HG03439 (cell line): ENCODE measurements at regions not wholly inside any gene's neighbourhood (a gene's known extent, or its start where the extent isn't known, plus 50 kb on each side); places are given as distances from the start of the nearest gene placed in this dataset.

ENCODE experiments used
- ATAC-seq: cut with Tn5 transposase; IDR thresholded peaks from one replicate; pipeline ENCODE4 v1.9.1; 2021; ENCODE audit warnings: mild to moderate bottlenecking, moderate library complexity; ENCODE audit not compliant: unreplicated experiment

DNA sequence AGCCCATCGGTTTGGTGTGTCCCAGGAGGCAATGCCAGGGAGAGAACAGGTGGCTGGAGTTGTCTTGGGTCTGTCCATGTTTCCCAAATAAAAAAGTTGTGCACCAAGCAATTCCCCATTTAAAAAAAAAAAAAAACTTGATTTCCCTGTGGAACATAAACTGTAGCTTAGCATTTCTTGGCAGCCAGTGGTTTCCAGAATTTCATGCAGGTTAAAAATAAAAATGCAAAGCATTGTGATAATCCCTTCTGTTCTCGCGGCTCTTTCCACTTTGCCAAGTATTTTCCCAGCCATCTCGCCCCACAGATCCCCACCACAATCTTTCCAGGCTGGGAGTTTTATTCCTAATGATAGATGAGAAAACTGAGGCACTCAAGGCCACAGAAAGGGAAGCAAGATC, 51.4 kb upstream of the MSX1 start:
- no peak for ATAC-seq

DNA sequence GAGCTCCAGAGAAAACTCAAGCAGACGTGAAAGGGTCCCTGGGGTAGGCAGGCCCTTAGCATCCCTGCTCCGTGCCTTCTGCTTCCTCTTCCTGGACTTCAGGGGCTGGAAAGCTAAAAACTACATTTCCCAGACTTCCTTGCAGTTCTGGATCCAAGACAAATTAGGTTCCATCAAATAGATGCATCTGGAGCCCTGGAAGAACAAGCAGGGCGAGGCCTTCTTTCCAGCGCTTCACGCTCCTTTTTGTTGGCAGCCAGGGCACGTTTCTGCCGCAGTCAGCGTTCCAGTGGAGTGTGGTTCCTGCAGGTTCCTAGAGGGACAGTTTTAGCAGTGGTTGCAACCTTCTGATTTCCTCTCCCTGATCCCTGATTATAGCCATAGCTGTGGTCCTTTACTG, 53.6 kb upstream of the MSX1 start:
- no peak for ATAC-seq

DNA sequence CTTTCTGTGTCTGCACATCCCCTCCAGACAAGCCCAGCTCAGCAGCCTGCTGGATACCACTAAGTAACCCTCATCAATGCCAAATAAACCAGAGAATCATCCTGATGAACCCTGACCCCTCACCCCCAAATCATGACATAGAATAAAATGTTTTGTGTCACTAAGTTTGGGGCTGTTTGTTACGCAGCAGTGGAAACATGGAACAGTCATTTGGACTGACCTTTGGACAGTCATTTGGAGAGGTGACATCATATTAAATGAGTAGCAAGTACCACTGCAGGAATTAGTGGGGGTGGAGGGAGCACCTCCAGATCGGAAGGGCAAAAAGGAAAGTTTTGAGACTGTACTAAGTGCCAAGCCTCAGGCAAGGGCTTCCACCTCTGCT, 55.6 kb upstream of the MSX1 start:
- no peak for ATAC-seq

DNA sequence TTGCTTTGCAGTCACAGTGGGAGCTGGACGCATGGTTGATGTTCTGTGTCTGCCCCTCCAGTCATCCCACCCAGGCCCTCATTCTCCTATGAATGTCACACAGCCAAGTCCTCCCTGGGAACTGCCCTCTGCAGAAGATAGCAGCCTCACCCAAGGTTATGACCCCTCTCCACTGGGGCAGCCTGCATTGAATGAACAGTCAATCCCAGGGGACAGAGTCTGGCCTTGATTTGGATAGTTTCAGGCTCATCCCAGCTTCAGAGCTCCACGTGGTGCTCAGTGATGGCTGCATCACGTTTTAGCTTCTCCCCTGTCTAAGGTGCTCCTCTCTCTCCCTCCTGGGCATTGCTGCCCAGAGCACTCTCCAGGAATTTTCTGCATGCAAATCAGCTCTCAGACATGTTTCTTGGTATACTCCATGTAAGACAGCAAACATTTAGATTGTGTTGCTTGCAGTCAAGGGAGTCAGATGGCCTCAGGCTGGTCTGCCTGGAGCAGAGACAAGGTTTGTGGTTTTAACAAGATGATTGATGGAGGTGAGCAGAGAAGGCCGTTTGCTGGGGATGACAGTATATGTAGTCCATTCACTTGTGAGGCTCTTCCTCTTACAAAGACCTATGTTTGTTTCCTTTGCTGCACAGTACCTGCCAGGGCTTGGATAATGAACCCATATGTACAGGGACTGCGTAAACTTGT, 56.1 kb upstream of the MSX1 start:
- ATAC-seq: no peak

DNA sequence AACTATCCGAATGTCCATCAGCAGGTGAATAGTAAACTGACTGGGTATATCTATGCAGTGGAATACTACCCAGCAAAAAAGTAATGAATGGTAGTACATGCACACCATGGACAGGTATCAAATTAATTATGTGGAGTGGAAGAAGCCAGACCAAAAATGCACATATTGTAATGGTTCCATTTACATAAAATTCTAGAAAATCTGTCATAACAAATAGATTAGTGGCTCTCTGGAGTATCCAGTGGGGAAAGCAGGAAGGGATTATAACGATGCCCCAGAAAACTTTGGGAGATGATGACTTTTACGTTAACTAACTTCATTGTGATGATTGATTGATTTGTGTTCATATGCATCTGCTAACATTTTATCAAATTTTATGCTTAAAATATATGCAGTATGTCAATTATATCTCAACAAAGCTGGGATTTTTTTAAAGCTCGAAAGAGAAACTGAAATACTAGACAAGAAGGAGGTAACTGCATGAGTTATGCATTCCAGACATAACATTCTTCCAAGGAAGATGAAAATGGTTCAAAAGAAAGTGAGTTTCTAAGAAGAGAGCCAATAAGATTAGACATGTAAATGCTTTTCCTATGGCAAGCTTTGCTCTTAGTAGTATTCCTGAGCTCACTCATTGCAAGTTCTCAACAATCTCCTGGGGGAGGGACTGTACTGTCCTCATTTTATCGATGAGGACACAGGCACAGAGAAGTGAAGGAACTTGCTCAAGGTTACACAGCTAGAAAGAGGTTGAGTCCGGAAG, 58.6 kb upstream of the MSX1 start:
- no peak for ATAC-seq

DNA sequence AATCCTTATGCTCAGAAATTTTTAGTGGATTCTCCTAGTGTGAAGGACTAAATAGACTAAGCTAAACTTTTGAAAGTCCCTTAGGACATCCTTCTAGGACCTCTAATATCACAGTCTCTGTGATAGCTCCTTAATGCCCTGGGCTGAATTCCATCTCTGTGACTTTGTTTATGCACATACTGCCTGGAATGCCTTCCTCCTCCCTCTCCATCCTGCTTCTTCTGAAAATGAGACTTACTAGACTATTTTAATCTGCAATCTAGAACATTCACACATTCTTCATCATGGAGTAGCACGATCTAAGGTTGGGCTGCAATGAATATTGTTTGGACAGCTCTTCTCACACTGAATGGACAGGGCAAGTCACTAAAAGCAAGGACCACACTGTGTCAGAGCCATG, 65.0 kb upstream of the MSX1 start:
- no peak for ATAC-seq

DNA sequence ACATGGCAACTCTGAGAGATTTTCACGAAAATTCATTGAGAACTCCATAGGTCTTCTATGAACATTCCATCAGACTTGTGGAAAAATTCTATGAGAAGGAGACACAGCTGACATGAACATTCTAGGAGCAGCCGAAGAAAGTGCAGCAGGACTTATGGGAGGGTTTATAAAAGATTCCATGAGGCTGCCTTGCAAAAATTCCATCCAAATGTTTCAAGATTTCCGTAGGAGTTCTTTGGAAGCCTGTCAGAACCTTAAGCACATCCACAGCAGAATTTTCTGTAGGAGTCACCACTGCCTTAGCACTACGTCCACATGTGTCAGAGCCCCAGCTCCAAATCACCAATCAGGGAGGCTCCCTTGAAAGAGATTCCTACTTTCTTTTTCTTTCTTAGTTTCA, 67.0 kb upstream of the MSX1 start:
- no peak for ATAC-seq

DNA sequence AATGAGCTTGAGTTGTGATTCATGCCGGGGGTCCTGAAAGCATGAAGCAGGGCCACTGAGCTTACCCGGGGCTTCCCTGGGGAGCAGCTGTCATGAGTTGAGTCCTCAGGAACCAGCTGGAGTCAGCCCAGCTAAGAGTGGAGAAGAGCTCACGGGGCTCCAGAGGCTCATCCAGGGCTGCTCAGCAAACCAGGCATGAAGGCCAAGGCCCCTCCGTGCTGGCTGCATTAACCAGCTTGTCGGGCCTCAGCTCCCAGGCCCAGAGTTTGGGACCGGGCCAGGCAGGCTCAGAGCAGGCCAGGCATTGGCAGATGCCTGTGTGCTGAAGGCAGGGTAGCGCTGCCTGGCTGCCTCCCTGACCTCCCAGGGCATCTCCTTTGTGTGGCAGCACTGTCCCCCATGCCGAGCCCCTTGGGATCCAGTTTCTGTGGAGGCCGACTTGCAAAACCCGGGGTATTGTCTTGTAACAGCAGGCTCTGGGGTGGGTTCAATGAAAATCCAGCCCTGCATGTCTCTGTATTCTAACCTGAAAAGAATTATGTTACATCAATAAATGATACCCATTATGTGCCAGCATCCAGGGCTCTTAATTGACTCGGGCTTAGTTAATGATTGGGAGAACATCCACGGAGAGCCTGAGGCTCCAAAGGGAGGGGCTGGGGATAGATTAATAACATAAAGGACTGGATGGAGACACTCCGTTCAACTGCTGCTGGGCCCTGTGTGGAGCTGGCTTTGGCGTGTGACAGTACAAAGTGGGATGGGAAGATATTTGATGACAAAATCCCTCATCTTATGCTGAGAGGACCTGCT, 68.0 kb upstream of the MSX1 start:
- no peak for ATAC-seq

DNA sequence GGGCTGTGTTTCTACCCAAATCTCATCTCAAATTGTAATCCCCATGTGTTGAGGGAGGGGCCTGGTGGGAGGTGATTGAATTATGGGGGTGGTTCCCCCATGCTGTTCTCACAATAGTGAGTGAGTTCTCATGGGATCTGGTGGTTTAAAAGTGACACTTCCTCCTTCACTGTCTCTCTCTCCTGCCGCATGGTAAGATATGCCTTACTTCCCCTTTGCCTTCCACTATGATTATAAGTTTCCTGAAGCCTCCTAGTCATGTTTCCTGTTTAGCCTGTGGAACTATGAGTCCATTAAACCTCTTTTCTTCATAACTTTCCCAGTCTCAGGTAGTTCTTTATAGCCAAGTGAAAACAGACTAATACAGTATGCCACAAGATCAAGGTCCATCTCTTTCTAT, 70.0 kb upstream of the MSX1 start:
- ATAC-seq: no peak

DNA sequence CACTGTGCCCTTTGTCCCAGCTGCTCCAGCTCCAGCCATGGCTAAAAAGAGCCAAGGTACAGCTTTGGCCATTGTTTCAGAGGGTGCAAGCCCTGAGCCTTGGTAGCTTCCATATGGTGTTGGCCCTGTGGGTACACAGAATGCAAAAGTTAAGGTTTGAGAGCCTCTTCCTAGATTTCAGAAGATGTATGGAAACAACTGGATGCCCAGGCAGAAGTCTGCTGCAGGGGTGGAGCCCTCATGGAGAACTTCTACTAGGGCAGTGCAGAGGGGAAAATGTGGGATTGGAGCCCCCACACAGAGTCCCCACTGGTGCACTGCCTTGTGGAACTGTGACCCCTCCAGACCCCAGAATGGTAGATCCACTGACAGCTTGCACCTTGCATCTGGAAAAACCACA, 70.9 kb upstream of the MSX1 start:
- no peak for ATAC-seq

DNA sequence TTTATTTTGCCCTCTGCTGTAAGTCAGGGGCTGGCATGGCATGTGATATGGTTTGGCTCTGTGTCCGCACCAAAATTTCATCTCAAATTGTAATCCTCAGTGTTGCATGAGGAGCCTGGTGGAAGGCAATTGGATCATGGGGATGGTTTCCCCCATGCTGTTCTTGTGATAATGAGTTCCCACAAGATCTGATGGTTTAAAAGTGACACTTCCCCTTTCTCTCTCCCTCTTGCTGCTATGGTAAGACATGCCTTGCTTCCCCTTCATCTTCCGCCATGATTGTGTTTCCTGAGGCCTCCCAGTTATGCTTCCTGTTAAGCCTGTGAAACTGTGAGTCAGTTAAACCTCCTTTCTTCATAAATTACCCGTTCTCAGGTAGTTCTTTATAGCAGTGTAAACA, 72.0 kb upstream of the MSX1 start:
- no peak for ATAC-seq

DNA sequence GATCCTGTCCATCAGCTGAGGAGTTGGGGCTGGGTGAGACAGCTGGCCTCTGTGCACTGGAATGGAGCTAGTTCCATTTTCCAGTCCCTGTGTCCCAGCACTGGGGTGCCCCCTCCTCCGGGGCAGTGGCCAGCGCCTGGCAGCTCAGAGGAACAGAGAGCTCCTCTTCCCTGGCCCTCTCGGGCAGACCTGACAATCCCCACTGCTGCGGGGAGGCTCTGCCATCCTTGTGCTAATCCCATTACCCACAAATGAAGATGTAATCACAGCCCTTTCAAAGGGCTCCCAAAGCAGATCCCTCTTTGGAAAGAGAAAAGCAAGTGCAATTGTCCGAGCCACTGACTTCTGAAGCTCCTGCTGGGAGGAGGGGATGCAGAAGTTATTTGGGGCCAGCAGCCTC, 75.1 kb upstream of the MSX1 start:
- ATAC-seq: no peak

DNA sequence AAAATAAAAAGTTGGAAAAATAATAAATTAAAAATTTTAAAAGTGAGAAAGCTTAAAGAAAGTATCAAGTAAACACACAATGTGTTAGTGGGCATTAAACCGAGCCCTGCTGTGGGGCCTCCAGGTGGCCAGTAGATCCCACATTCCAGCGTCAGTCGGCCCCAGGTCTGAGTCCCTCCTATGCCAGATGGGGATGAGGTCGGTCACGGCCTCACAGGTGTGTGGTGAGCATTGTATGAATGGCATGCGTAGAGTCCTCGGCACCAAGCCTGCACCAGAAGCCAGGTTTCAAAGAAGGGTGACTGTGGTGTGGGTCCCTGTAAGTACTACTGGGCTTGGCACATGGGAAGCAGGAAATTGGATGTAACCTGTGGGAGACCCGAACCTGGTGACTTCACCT, 75.6 kb upstream of the MSX1 start:
- ATAC-seq: no peak

DNA sequence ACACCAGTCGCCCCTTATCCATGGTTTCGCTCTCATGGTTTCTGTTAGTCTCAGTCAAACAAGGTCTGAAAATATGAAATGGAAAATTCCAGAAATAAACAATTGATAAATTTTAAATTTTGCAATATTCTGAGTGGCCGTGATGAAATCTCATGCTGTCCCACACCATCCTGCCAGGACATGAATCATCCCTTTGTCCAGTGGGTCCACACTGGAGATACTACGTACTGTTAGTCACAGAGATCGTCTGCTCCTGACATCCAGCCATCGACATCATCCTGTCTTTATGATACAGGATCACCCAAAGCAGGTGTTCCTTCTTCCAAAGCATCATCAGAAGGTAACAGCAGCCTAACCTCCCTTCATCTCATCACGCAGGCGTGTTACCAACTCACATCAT, 76.5 kb upstream of the MSX1 start:
- no peak for ATAC-seq

DNA sequence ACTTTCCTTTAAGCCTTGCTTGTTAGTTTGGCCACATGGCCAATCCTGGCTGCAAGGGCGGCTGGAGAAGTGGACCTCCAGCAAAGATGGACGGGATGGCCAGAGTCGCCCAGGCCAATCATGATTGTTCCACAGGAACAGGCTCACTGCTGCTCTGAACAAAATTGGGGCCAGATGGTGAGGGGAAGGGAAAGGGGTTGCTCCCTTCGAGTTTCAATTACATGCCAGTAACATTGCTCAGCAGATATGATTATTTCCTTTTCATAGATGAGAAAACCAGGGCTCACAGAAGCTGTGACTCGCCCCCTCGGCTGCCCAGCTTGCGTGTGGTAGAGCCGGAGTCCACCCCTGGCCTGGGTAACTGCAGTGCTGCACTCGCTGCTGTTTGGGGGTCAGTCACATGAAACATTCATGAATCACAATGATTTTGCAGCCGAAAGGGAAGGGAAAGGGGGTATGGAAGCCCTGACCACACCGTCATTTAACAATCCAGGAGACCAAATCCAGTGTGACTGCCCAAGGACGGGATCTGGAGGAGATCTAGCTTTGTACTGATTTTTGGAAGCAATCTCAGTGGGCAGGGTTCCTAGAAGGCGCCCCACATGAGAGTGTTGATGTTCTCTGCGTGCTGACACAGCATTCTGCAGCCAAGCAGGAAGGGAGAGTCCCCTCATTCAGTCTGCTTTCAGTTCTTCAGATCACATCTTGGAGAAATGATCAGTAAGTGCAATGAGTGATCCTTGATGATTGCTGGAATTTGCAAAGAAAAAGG, 77.3 kb upstream of the MSX1 start:
- no peak for ATAC-seq

DNA sequence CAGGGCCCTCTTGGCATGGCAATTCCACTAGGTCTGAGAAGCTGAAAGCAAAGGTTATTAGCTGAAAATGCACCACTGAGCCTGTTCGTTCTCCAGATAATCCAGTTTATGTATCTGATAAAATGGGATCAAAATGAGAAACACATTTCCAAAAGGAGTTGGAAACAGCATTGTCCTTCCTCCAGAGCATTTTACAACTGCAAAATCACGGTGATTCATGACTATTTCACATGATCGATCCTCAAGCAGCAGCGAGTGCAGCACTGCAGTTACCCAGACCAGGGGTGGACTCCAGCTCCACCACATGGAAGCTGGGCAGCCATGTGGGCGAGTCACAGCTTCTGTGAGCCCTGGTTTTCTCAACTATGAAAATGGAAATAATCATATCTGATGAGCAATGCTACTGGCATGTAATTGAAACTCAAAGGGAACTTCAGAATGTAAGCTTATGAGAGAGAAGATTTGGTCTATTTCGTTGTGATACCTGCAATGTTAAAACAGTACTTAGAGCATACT, 78.7 kb upstream of the MSX1 start:
- ATAC-seq: no peak

DNA sequence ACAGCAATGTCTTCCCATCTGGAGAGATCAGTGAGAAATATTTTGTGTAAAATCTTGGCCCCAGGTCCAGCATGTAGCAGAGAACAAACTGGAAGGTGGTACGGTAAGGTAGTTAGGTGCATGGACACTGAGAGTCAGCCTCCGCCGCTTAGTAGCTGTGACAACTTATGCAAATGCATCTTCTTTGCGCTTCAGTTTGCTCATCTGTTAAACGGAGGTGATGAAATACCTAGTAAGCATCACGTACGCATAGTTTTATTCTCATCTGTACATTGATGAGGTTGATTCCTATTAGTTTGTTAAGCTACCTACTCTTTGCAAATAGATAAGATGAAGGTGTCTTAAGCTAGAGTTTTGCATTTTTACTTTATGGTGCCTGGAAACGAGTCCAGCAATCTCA, 80.0 kb upstream of the MSX1 start:
- ATAC-seq: no peak

DNA sequence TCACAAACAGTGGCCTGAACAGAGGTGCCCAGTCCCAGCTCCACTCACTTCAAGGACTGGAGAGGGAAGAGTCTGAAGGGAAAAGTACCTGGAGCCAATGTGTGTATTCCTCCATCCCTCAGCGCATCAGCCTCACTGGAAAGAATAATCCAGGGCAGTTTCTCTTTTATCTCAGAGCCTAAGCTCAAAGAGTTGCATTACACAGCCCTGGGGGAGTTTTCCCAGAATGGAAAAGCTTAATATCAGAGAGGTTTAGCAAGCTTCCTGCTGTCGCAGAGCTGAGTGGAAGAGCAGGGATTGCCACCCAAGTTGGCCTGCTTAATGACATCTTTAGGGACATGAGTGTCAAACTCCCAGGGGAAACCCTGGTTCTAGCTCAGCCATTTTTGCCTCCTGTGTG, 80.4 kb upstream of the MSX1 start:
- ATAC-seq: no peak

DNA sequence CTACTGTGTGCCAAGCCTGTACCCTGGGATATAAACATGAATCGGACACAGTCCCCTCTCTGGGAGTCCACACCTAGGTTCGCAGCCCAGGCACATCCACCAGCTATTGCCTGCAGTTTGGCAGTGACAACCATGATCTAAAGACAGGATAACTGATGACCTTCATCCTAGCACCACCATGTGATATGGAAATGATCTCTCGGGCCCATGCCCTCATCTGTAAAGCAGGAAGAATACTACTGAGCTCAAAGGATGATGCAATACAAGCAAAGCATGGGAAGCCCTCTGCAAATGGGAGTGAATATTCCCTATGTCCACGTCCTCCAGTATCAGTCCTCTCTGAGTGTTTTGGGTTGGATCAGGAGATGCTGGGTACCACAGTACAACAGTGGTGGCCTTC, 80.9 kb upstream of the MSX1 start:
- no peak for ATAC-seq

DNA sequence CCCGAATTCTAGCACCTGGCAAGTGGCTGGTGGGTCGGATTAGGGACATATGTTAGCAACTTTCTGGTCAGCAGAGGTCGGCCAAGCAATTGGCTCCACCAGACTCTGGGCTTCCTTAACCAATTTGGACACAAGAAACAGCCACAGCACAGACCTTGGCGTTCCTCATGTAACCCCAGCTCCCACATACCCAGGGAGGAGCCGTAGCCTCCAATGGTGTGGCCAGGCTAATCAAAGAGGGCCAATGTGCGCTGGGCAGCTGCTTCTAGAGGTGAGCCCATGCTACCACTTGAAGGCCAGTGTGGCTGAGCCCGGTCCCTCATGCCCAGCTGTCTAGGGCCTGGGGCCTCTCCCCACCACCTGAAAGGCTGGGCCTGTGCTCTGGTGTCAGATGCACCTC, 82.5 kb upstream of the MSX1 start:
- no peak for ATAC-seq

DNA sequence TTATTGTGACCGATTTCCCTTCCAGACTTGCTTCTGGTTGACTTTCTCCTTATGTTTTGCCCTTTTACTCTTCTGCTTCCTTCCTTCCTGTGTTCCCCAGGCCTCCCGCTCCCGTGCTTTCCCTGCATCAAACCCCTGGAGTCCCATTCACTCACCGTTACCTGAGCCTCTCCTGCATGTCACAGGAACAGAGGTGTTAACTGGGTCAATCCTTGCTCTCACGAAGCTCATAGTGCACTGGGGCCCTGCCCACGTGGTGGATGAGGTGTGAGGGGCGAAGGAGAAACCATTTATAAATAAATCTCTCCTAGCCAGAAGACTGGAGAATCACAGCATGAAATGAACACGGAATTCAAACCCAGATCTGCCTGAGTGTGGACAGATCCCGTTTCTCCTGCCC, 83.1 kb upstream of the MSX1 start:
- ATAC-seq: no peak
